PC-9 (cell line): ENCODE measurements at regions not wholly inside any gene's neighbourhood (a gene's known extent, or its start where the extent isn't known, plus 50 kb on each side); places are given as distances from the start of the nearest gene placed in this dataset.

ENCODE experiments used
- EZH2 ChIP-seq: fragments of 200-600 bp; sonication (generic); IDR thresholded peaks from 2 replicates; pipeline ENCODE4 v1.8.0; 2017; ENCODE audit warnings: antibody characterized with exemption, low read depth
- TF ChIP-seq, protein P1 (sequence below): fragments of 200-600 bp; sonication (generic); conservative IDR thresholded peaks from 2 replicates; pipeline ENCODE4 v1.6.1; 2017; ENCODE audit warnings: mixed run types, antibody characterized with exemption, mild to moderate bottlenecking, moderate library complexity

DNA sequence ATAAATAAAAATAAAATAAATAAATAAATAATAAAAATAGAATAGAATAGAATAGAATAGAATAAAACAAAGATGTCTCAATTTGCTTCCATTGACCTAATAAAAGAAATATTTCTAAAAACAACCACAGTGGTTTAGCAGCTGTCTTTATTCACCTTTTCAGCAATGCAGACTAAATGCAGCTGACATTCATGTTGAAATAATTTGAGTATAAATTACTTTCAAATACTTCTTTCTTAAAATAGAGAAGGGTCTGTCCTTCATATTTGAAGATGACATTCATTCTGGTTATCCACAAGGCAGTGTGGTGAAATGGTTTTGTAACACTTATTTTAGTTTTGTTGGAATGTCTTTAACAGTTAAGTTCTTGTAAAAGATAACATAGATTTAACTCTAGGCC is 469.4 kb downstream of the IRS1 start:
- no peak for TF ChIP-seq EZH2
- TF ChIP-seq, protein P1, sequence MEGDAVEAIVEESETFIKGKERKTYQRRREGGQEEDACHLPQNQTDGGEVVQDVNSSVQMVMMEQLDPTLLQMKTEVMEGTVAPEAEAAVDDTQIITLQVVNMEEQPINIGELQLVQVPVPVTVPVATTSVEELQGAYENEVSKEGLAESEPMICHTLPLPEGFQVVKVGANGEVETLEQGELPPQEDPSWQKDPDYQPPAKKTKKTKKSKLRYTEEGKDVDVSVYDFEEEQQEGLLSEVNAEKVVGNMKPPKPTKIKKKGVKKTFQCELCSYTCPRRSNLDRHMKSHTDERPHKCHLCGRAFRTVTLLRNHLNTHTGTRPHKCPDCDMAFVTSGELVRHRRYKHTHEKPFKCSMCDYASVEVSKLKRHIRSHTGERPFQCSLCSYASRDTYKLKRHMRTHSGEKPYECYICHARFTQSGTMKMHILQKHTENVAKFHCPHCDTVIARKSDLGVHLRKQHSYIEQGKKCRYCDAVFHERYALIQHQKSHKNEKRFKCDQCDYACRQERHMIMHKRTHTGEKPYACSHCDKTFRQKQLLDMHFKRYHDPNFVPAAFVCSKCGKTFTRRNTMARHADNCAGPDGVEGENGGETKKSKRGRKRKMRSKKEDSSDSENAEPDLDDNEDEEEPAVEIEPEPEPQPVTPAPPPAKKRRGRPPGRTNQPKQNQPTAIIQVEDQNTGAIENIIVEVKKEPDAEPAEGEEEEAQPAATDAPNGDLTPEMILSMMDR, result no peak
